Mesendoderm (in vitro differentiated cells): ENCODE measurements at regions not wholly inside any gene's neighbourhood (a gene's known extent, or its start where the extent isn't known, plus 50 kb on each side); places are given as distances from the start of the nearest gene placed in this dataset.

ENCODE experiments used
- DNase-seq: peaks from one replicate; pipeline ENCODE4 v3.0.0; 2013
- H2AK5ac ChIP-seq: 2 replicates; pipeline ENCODE4 v1.6.1; 2013; ENCODE audit warnings: low read length, inconsistent platforms
- H2BK120ac ChIP-seq: 2 replicates; pipeline ENCODE4 v1.6.1; 2013; ENCODE audit warnings: low read depth, mild to moderate bottlenecking, low read length, moderate library complexity, mixed read lengths
- H2BK15ac ChIP-seq: replicated peaks from 2 replicates; pipeline ENCODE4 v1.6.1; 2013; ENCODE audit warnings: low read depth, mild to moderate bottlenecking, moderate library complexity
- H2BK5ac ChIP-seq: 2 replicates; pipeline ENCODE4 v1.6.1; 2013; ENCODE audit warnings: low read length, inconsistent platforms
- H3K18ac ChIP-seq: 2 replicates; pipeline ENCODE4 v1.6.1; 2013; ENCODE audit warnings: mild to moderate bottlenecking, low read length, mixed read lengths
- H3K23ac ChIP-seq: one replicate; pipeline ENCODE4 v1.6.1; 2013; ENCODE audit warnings: low read length
- H3K27ac ChIP-seq: 2 replicates; pipeline ENCODE4 v1.5.1; 2013; ENCODE audit warnings: low read depth, mild to moderate bottlenecking, inconsistent platforms, low read length, moderate library complexity
- H3K27me3 ChIP-seq: 2 replicates; pipeline ENCODE4 v1.6.1; 2013; ENCODE audit warnings: low read length, control low read depth, mild to moderate bottlenecking, inconsistent platforms; ENCODE audit not compliant: insufficient read depth, poor library complexity
- H3K36me3 ChIP-seq: 2 replicates; pipeline ENCODE4 v1.6.1; 2013; ENCODE audit warnings: low read length, inconsistent platforms; ENCODE audit not compliant: control insufficient read depth, insufficient read depth
- H3K4ac ChIP-seq: one replicate; pipeline ENCODE4 v1.6.1; 2013; ENCODE audit warnings: low read depth, mild to moderate bottlenecking, low read length, moderate library complexity
- H3K4me1 ChIP-seq: 2 replicates; pipeline ENCODE4 v1.6.1; 2013; ENCODE audit warnings: low read depth, low read length, inconsistent platforms; ENCODE audit not compliant: control insufficient read depth
- H3K4me2 ChIP-seq: 2 replicates; pipeline ENCODE4 v1.6.1; 2013; ENCODE audit warnings: low read length
- H3K4me3 ChIP-seq: 2 replicates; pipeline ENCODE4 v1.5.1; 2013; ENCODE audit warnings: mild to moderate bottlenecking, low read length
- H3K56ac ChIP-seq: one replicate; pipeline ENCODE4 v1.6.1; 2013; ENCODE audit warnings: low read length
- H3K79me1 ChIP-seq: 2 replicates; pipeline ENCODE4 v1.6.1; 2013; ENCODE audit warnings: low read length, inconsistent platforms
- H3K79me2 ChIP-seq: 2 replicates; pipeline ENCODE4 v1.6.1; 2013; ENCODE audit warnings: mild to moderate bottlenecking, low read length; ENCODE audit not compliant: control insufficient read depth, insufficient read depth
- H3K9ac ChIP-seq: 2 replicates; pipeline ENCODE4 v1.6.1; 2013; ENCODE audit warnings: low read length, inconsistent platforms
- H4K5ac ChIP-seq: one replicate; pipeline ENCODE4 v1.6.1; 2013; ENCODE audit warnings: low read length
- H4K8ac ChIP-seq: one replicate; pipeline ENCODE4 v1.6.1; 2013; ENCODE audit warnings: low read depth, mild to moderate bottlenecking, control low read depth, low read length, moderate library complexity
- WGBS: extraction: QIAGEN DNeasy Blood & Tissue Kit; methylation state at CpG from one replicate; pipeline ENCODE4 v1.1.7; 2013; ENCODE audit warnings: low lambda C conversion rate, missing lambda C conversion rate; ENCODE audit not compliant: insufficient coverage; ENCODE audit errors: extremely low coverage; 5-methylcytosine and 5-hydroxymethylcytosine counted together

DNA sequence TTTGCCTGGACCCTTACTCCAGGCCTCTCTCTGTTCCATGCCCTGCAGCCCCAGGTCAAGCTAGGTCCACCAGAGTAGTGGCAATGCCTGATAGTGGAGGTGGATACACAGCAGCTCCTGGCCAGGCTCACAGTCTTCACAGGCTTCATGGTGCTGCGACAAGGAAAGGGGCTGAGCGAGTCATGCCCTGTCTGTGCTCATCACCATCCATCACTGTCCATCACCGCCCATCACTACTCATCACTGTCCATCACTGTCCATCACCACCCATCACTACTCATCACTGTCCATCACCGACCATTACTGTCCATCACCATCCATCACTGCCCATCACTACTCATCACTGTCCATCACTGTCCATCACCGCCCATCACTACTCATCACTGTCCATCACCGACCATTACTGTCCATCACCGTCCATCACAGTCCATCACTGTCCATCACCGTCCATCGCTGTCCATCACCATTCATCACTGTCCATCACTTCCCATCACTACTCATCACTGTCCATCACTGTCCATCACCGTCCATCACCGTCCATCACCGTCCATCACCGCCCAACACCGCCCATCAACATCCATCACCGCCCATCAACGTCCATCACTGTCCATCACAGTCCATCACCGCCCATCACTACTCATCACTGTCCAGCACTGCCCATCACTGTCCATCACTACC lies 57.1 kb upstream of the OTOS start:
- no peak overlapping the region for H4K8ac ChIP-seq
- H3K4ac ChIP-seq = no peak overlapping the region
- peaks cover 3% of the 10 kb centered on the region for H3K4me1 ChIP-seq
- no peak for DNase-seq
- no peak overlapping the region for H3K9ac ChIP-seq
- no peak overlapping the region for H3K27ac ChIP-seq
- H3K4me3 ChIP-seq = no peak overlapping the region
- no peaks in the 10 kb centered on the region for H3K27me3 ChIP-seq
- H3K79me1 ChIP-seq = no peaks in the 10 kb centered on the region
- no peak overlapping the region for H3K23ac ChIP-seq
- H3K4me2 ChIP-seq = no peak overlapping the region
- no peaks in the 10 kb centered on the region for H3K36me3 ChIP-seq
- H2BK15ac ChIP-seq = no peak overlapping the region
- H4K5ac ChIP-seq = no peak overlapping the region
- no peak overlapping the region for H2AK5ac ChIP-seq
- H3K56ac ChIP-seq = no peak overlapping the region
- H3K18ac ChIP-seq = no peak overlapping the region
- H2BK5ac ChIP-seq = no peak overlapping the region
- no peak overlapping the region for H2BK120ac ChIP-seq
- H3K79me2 ChIP-seq = no peaks in the 10 kb centered on the region
- 100% methylated on average over 3 of the region's 17 CpGs for WGBS

DNA sequence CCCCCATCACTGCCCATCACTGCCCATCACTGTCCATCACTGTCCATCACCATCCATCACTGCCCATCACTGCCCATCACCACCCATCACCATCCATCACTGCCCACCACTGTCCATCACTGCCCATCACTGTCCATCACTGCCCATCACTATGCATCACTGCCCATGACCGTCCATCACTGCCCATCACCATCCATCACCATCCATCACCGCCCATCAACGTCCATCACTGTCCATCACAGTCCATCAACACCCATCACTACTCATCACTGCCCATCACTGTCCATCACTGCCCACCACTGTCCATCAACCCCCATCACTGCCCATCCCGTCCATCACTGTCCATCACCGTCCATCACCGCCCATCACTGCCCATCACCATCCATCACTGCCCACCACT lies 57.8 kb upstream of the OTOS start:
- no peak overlapping the region for H3K4ac ChIP-seq
- no peak overlapping the region for H3K23ac ChIP-seq
- H2BK15ac ChIP-seq = no peak overlapping the region
- DNase-seq = no peak
- H3K36me3 ChIP-seq = no peaks in the 10 kb centered on the region
- H3K9ac ChIP-seq = no peak overlapping the region
- peaks cover 3% of the 10 kb centered on the region for H3K4me1 ChIP-seq
- H3K56ac ChIP-seq = no peak overlapping the region
- no peak overlapping the region for H3K18ac ChIP-seq
- H2BK5ac ChIP-seq = no peak overlapping the region
- WGBS = no CpG with 5 or more reads among the region's 6 CpGs
- no peak overlapping the region for H3K4me3 ChIP-seq
- H3K79me2 ChIP-seq = no peaks in the 10 kb centered on the region
- H3K4me2 ChIP-seq = no peak overlapping the region
- H2AK5ac ChIP-seq = no peak overlapping the region
- H3K27me3 ChIP-seq = no peaks in the 10 kb centered on the region
- no peak overlapping the region for H2BK120ac ChIP-seq
- no peak overlapping the region for H4K8ac ChIP-seq
- H3K79me1 ChIP-seq = no peaks in the 10 kb centered on the region
- H4K5ac ChIP-seq = no peak overlapping the region
- H3K27ac ChIP-seq = no peak overlapping the region

DNA sequence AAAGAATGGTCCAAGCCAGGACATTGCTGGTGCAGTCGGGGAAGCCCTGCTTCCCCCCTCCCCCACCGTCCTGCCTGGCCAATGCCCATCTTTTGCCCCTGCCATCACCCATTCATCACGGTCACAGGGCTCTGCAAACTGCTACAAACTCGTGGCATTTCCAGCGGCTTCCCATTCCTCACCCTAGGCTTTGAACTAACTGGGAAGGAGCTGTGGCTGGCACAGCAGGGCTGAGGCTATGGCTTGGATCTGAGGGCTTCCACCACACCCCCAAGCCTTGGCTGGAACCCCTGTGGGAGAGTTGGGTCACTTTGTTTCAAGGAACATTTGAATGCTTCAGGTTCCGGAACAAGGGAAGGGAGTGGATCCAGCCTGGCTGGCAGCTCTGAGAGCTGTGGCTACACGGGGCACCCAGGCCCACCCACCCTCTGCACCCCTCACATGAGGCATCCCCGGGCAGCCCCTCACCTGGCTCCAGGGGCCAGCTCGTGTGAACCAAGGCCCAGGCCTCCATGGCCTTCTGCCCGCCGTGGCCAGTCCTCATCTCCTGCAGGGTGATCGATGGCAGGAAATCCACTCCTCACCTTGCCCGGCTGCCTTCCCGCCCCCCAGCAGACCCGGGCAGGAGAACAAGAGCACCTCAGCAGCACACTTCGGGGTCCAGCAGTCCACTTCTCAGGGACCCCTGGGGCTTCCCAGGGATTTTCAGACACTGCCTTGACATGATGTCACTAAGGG lies 58.8 kb upstream of the OTOS start:
- Histone ChIP-seq H4K5ac (no peak overlapping the region), H2BK15ac (no peak overlapping the region), H3K4me2 (no peak overlapping the region), H3K27me3 (no peaks in the 10 kb centered on the region), H3K27ac (no peak overlapping the region), H3K79me1 (no peaks in the 10 kb centered on the region), H2BK120ac (no peak overlapping the region), H3K56ac (no peak overlapping the region), H3K79me2 (no peaks in the 10 kb centered on the region), H2BK5ac (no peak overlapping the region), H3K4me3 (no peak overlapping the region), H3K4ac (no peak overlapping the region), H2AK5ac (no peak overlapping the region), H3K23ac (no peak overlapping the region), H3K18ac (no peak overlapping the region), H4K8ac (no peak overlapping the region), H3K4me1 (peaks cover 3% of the 10 kb centered on the region), H3K36me3 (no peaks in the 10 kb centered on the region), H3K9ac (no peak overlapping the region)
- DNase-seq = no peak
- no CpG with 5 or more reads among the region's 16 CpGs for WGBS

DNA sequence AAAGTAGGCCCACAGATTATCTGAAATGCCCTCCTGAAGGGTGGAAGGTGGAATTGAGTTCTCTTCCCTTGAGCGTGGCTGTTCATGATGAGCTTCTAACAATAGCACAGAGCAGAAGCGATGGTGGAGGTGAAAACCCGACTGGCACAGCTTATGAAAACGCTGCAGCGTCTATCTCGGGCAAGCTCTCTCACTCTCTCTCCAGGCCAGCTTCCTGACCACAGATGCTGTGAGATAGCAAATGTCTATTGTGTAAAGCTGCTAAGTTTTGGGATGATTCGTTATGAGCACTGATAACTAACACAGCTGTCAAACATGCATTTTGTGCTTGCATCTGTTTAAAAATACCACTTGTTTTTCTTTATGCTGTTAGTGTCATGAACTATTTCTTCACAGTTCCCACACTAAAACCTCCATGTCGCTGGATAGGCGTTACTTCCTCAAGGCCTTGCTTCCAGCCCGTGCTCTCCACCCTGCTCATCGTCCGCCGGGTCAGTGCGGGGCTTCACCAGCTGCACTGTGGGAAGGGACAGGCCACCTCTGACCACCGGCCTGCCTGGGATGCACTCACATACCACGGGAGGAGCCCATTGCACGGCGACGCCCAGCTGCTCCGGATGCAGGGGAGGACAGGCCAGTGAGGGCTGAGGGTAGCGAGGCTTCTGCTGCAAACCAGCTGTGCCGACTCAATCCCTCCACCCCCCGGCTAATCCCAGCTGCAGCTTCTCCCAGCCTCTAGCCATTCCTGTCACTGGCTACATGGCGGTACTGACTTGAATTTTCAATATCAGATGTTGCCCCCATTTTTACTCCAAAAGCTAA lies 60.0 kb upstream of the OTOS start:
- Histone ChIP-seq H3K4me2 (no peak overlapping the region), H3K36me3 (no peaks in the 10 kb centered on the region), H3K4me1 (no peaks in the 10 kb centered on the region), H3K9ac (no peak overlapping the region), H3K23ac (no peak overlapping the region), H3K27me3 (no peaks in the 10 kb centered on the region), H2BK120ac (no peak overlapping the region), H3K18ac (no peak overlapping the region), H2AK5ac (no peak overlapping the region), H2BK5ac (no peak overlapping the region), H3K56ac (no peak overlapping the region), H4K8ac (no peak overlapping the region), H3K27ac (no peak overlapping the region), H3K79me2 (no peaks in the 10 kb centered on the region), H3K4ac (no peak overlapping the region), H3K79me1 (no peaks in the 10 kb centered on the region), H2BK15ac (no peak overlapping the region), H3K4me3 (no peak overlapping the region), H4K5ac (no peak overlapping the region)
- no CpG with 5 or more reads among the region's 24 CpGs for WGBS
- DNase-seq = no peak

DNA sequence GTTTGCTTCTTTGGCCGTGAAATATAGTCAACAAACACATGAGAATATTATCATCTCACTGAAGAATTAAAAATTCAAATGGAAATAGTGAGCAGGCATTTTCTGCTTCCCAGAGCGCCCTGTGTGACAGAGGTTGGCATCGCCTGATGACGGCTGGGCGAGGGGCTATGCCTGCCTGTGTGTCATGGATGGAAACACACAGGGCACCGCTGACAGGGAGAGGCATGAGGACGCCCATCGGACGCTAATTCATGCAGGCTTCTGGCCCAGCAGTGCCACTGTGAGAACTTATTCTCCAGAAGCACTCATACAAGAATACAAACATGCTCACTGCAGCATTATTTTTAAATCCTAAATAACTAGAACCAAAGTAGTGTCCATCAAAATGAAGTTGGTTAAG lies 61.4 kb upstream of the OTOS start:
- Histone ChIP-seq H3K27ac (no peak overlapping the region), H2BK120ac (no peak overlapping the region), H2BK15ac (no peak overlapping the region), H3K27me3 (no peaks in the 10 kb centered on the region), H3K18ac (no peak overlapping the region), H2AK5ac (no peak overlapping the region), H4K8ac (no peak overlapping the region), H3K4ac (no peak overlapping the region), H3K4me1 (no peaks in the 10 kb centered on the region), H3K9ac (no peak overlapping the region), H4K5ac (no peak overlapping the region), H3K56ac (no peak overlapping the region), H3K79me2 (no peaks in the 10 kb centered on the region), H3K36me3 (no peaks in the 10 kb centered on the region), H3K4me3 (no peak overlapping the region), H3K23ac (no peak overlapping the region), H3K79me1 (no peaks in the 10 kb centered on the region), H2BK5ac (no peak overlapping the region), H3K4me2 (no peak overlapping the region)
- DNase-seq = no peak
- WGBS = no CpG with 5 or more reads among the region's 9 CpGs
